Neural progenitor cell (in vitro differentiated cells): ENCODE measurements at regions not wholly inside any gene's neighbourhood (a gene's known extent, or its start where the extent isn't known, plus 50 kb on each side); places are given as distances from the start of the nearest gene placed in this dataset.

Experiments
- DNase-seq: peaks from one replicate; pipeline ENCODE4 v3.0.0-alpha.2; 2016; ENCODE audit warnings: low spot score
- H2AFZ ChIP-seq: fragments of 200-600 bp; sonication (generic); replicated peaks from 2 replicates; pipeline ENCODE4 v1.6.1; 2016; ENCODE audit warnings: antibody characterized with exemption
- H3F3A ChIP-seq: fragments of 200-600 bp; sonication (generic); 2 replicates; pipeline ENCODE4 v1.6.1; 2016; ENCODE audit warnings: antibody characterized with exemption, low read depth
- H3K27ac ChIP-seq: fragments of 200-600 bp; sonication (generic); 2 replicates; pipeline ENCODE4 v1.5.1; 2016; ENCODE audit warnings: mild to moderate bottlenecking
- H3K27me3 ChIP-seq: fragments of 200-600 bp; sonication (generic); 2 replicates; pipeline ENCODE4 v1.6.1; 2016; ENCODE audit warnings: mild to moderate bottlenecking, moderate library complexity
- H3K36me3 ChIP-seq: fragments of 200-600 bp; sonication (generic); 2 replicates; pipeline ENCODE4 v1.5.1; 2016
- H3K4me1 ChIP-seq: fragments of 200-600 bp; sonication (generic); 2 replicates; pipeline ENCODE4 v1.6.1; 2016; ENCODE audit warnings: mixed run types
- H3K4me2 ChIP-seq: fragments of 200-600 bp; sonication (generic); 2 replicates; pipeline ENCODE4 v1.6.1; 2016
- H3K4me3 ChIP-seq: fragments of 200-600 bp; sonication (generic); 2 replicates; pipeline ENCODE4 v1.5.1; 2016
- H3K79me2 ChIP-seq: fragments of 200-600 bp; sonication (generic); 2 replicates; pipeline ENCODE4 v1.6.1; 2016; ENCODE audit warnings: low read depth
- H3K9ac ChIP-seq: fragments of 200-600 bp; sonication (generic); 2 replicates; pipeline ENCODE4 v1.6.1; 2016
- H3K9me3 ChIP-seq: fragments of 200-600 bp; sonication (generic); 2 replicates; pipeline ENCODE4 v1.5.1; 2016; ENCODE audit warnings: low read depth
- H4K20me1 ChIP-seq: fragments of 200-600 bp; sonication (generic); 2 replicates; pipeline ENCODE4 v1.6.1; 2016; ENCODE audit warnings: low read depth
- H3K27ac Mint-ChIP-seq: 3 replicates; pipeline ENCODE4 v1.8.0; 2021; ENCODE audit warnings: mixed read lengths
- H3K27me3 Mint-ChIP-seq: 2 replicates; pipeline ENCODE4 v1.8.0; 2022; ENCODE audit warnings: low read depth, mild to moderate bottlenecking, inconsistent platforms, moderate library complexity, mixed read lengths; ENCODE audit not compliant: insufficient read depth
- H3K36me3 Mint-ChIP-seq: 3 replicates; pipeline ENCODE4 v1.8.0; 2021; ENCODE audit warnings: mixed read lengths
- H3K4me1 Mint-ChIP-seq: 3 replicates; pipeline ENCODE4 v1.8.0; 2021; ENCODE audit warnings: mixed read lengths
- H3K4me3 Mint-ChIP-seq: 3 replicates; pipeline ENCODE4 v1.8.0; 2021; ENCODE audit warnings: mild to moderate bottlenecking, moderate library complexity, mixed read lengths
- H3K9me3 Mint-ChIP-seq: 3 replicates; pipeline ENCODE4 v1.8.0; 2020; ENCODE audit warnings: mixed read lengths
- CTCF ChIP-seq: fragments of 200-600 bp; sonication (generic); IDR thresholded peaks from 2 replicates; pipeline ENCODE4 v1.5.1; 2017; ENCODE audit warnings: antibody characterized with exemption, mild to moderate bottlenecking
- EZH2 ChIP-seq: fragments of 200-600 bp; sonication (generic); IDR thresholded peaks from 2 replicates; pipeline ENCODE4 v1.6.1; 2017; ENCODE audit warnings: antibody characterized with exemption, mild to moderate bottlenecking, moderate library complexity
- EZH2phosphoT487 ChIP-seq: fragments of 200-600 bp; sonication (generic); IDR thresholded peaks from 2 replicates; pipeline ENCODE4 v1.6.1; 2017; ENCODE audit warnings: antibody characterized with exemption

GRCh38 chr12:90335566-90335965 is 619.4 kb downstream of the CCER1 start:
- Histone ChIP-seq H3K9me3 (no peaks in the 10 kb centered on the region), H3K79me2 (no peaks in the 10 kb centered on the region), H3K36me3 (no peaks in the 10 kb centered on the region), H3K4me3 (no peak overlapping the region), H3F3A (no peaks in the 10 kb centered on the region), H3K27me3 (peaks cover 4% of the 10 kb centered on the region), H3K27ac (no peak overlapping the region), H3K4me2 (no peak overlapping the region), H3K4me1 (peaks cover 26% of the 10 kb centered on the region), H2AFZ (no peak overlapping the region), H3K9ac (no peak overlapping the region), H4K20me1 (no peaks in the 10 kb centered on the region)
- H3K4me1 Mint-ChIP-seq, result no peaks in the 10 kb centered on the region
- peaks cover 3% of the 10 kb centered on the region for H3K27me3 Mint-ChIP-seq
- no peak overlapping the region for H3K4me3 Mint-ChIP-seq
- no peak for TF ChIP-seq EZH2
- no peak for TF ChIP-seq EZH2phosphoT487
- TF ChIP-seq CTCF, result no peak
- no peak for DNase-seq
- H3K36me3 Mint-ChIP-seq, result no peaks in the 10 kb centered on the region
- H3K27ac Mint-ChIP-seq, result no peak overlapping the region
- H3K9me3 Mint-ChIP-seq, result no peaks in the 10 kb centered on the region

GRCh38 chr12:90333939-90334338 is 621.0 kb downstream of the CCER1 start:
- Histone ChIP-seq H3K36me3 (no peaks in the 10 kb centered on the region), H3K79me2 (no peaks in the 10 kb centered on the region), H3K4me3 (no peak overlapping the region), H3K4me1 (peaks cover 12% of the 10 kb centered on the region), H3F3A (no peaks in the 10 kb centered on the region), H3K9ac (no peak overlapping the region), H3K27me3 (peaks cover 4% of the 10 kb centered on the region), H4K20me1 (no peaks in the 10 kb centered on the region), H3K27ac (no peak overlapping the region), H2AFZ (no peak overlapping the region), H3K4me2 (no peak overlapping the region), H3K9me3 (no peaks in the 10 kb centered on the region)
- Mint-ChIP-seq H3K27ac (no peak overlapping the region), H3K27me3 (peaks cover 3% of the 10 kb centered on the region), H3K9me3 (no peaks in the 10 kb centered on the region), H3K4me1 (no peaks in the 10 kb centered on the region), H3K4me3 (no peak overlapping the region), H3K36me3 (no peaks in the 10 kb centered on the region)
- DNase-seq, result no peak
- TF ChIP-seq EZH2phosphoT487, result no peak
- TF ChIP-seq EZH2, result no peak
- TF ChIP-seq CTCF, result no peak

GRCh38 chr12:90333424-90333823 is 621.6 kb downstream of the CCER1 start:
- H2AFZ ChIP-seq, result no peak overlapping the region
- H3F3A ChIP-seq, result no peaks in the 10 kb centered on the region
- no peak overlapping the region for H3K27ac Mint-ChIP-seq
- no peaks in the 10 kb centered on the region for H3K79me2 ChIP-seq
- H3K4me3 ChIP-seq, result no peak overlapping the region
- H3K4me2 ChIP-seq, result no peak overlapping the region
- H3K36me3 ChIP-seq, result no peaks in the 10 kb centered on the region
- no peak overlapping the region for H3K27ac ChIP-seq
- no peak for DNase-seq
- H3K4me3 Mint-ChIP-seq, result no peak overlapping the region
- H3K27me3 Mint-ChIP-seq, result peaks cover 3% of the 10 kb centered on the region
- TF ChIP-seq CTCF (no peak), EZH2phosphoT487 (no peak), EZH2 (no peak)
- peaks cover 4% of the 10 kb centered on the region for H3K27me3 ChIP-seq
- H4K20me1 ChIP-seq, result no peaks in the 10 kb centered on the region
- H3K4me1 ChIP-seq, result peaks cover 7% of the 10 kb centered on the region
- H3K9me3 ChIP-seq, result no peaks in the 10 kb centered on the region
- no peak overlapping the region for H3K9ac ChIP-seq
- H3K36me3 Mint-ChIP-seq, result no peaks in the 10 kb centered on the region
- no peaks in the 10 kb centered on the region for H3K9me3 Mint-ChIP-seq
- no peaks in the 10 kb centered on the region for H3K4me1 Mint-ChIP-seq

- H2AFZ ChIP-seq, result no peak overlapping the region
- H3K4me1 ChIP-seq, result no peaks in the 10 kb centered on the region
- no peak overlapping the region for H3K27ac ChIP-seq
- no peak overlapping the region for H3K27ac Mint-ChIP-seq
- H3K27me3 Mint-ChIP-seq, result peaks cover 2% of the 10 kb centered on the region
- H3K9me3 Mint-ChIP-seq, result no peaks in the 10 kb centered on the region
- H3K27me3 ChIP-seq, result peaks cover under 1% of the 10 kb centered on the region
- DNase-seq, result no peak
- no peaks in the 10 kb centered on the region for H3K9me3 ChIP-seq
- no peak overlapping the region for H3K4me2 ChIP-seq
- no peaks in the 10 kb centered on the region for H3K4me1 Mint-ChIP-seq
- no peaks in the 10 kb centered on the region for H3K79me2 ChIP-seq
- H3K4me3 ChIP-seq, result no peak overlapping the region
- no peaks in the 10 kb centered on the region for H4K20me1 ChIP-seq
- no peak overlapping the region for H3K4me3 Mint-ChIP-seq
- H3K9ac ChIP-seq, result no peak overlapping the region
- no peaks in the 10 kb centered on the region for H3K36me3 ChIP-seq
- H3F3A ChIP-seq, result no peaks in the 10 kb centered on the region
- no peaks in the 10 kb centered on the region for H3K36me3 Mint-ChIP-seq
- TF ChIP-seq EZH2, result no peak
- no peak for TF ChIP-seq EZH2phosphoT487
- no peak for TF ChIP-seq CTCF
Measured at GRCh38 chr12:90331821-90332220, 623.2 kb downstream of the CCER1 start.
